HepG2 (cell line): ENCODE measurements at regions not wholly inside any gene's neighbourhood (a gene's known extent, or its start where the extent isn't known, plus 50 kb on each side); places are given as distances from the start of the nearest gene placed in this dataset.

Source experiments
- ATAC-seq: fragments of 200-7000 bp; cut with Tn5 transposase; 3 replicates; pipeline ENCODE4 v1.9.1; 2020; ENCODE audit warnings: mild to moderate bottlenecking, moderate library complexity
- BruUV-seq: library from RNA; stranded (reverse); fragments of 400-500 nt; replicated peaks from 2 replicates; lab custom pipeline; 2021; lab: Mats Ljungman, UMichigan
- CTCF ChIA-PET: fragments of 300-600 bp; formaldehyde crosslinking; extraction: SDS; loops from one replicate; lab custom pipeline; 2021; ENCODE audit warnings: low total read pairs, inconsistent platforms, low intra/inter-chr PET ratio; lab: Yijun Ruan, JAX
- POLR2A ChIA-PET: fragments of 350-600 bp; sonication (Branson Sonifier 250); formaldehyde crosslinking; loops from one replicate; lab custom pipeline; 2020; ENCODE audit warnings: antibody characterized with exemption, inconsistent platforms; lab: Yijun Ruan, JAX
- DNase-seq: peaks from one replicate; pipeline ENCODE4 v3.0.0-alpha.2; 2015; ENCODE audit warnings: low spot score
- FAIRE-seq: peaks from 3 replicates; lab custom pipeline; 2011; peaks lifted over from hg19 to GRCh38; lab: Jason Lieb, UNC
- H2AFZ ChIP-seq: one replicate; pipeline ENCODE4 v1.6.1; 2011; ENCODE audit warnings: low read length, inconsistent platforms
- H3K27ac ChIP-seq: fragments of 300-600 bp; 3 replicates; pipeline ENCODE4 v1.8.0; 2011; ENCODE audit warnings: mixed run types, mild to moderate bottlenecking, mixed read lengths, low read length, inconsistent platforms; ENCODE audit not compliant: insufficient read depth; ENCODE audit errors: extremely low read length
- H3K27me3 ChIP-seq, 2 experiments: fragments of 200-600 bp in 1 of 2; 2 replicates in 1 of 2; 3 replicates in 1 of 2; pipeline versions ENCODE4 v1.6.0 to v1.8.0; 2011; ENCODE audit warnings: low read length in 2 of 2, mild to moderate bottlenecking in 2 of 2, moderate library complexity in 2 of 2, inconsistent platforms in 1 of 2; ENCODE audit not compliant: insufficient read depth in 2 of 2, control insufficient read depth in 1 of 2
- H3K36me3 ChIP-seq, 2 experiments: fragments of 200-600 bp in 1 of 2; replicated peaks in 1 of 2; 2 replicates in 1 of 2; 3 replicates in 1 of 2; pipeline versions ENCODE4 v1.5.1 to v1.8.0; 2011; ENCODE audit warnings: low read length in 2 of 2, inconsistent platforms in 1 of 2; ENCODE audit not compliant: insufficient read depth in 2 of 2, control insufficient read depth in 1 of 2
- H3K4me1 ChIP-seq: 2 replicates; pipeline ENCODE4 v1.5.1; 2012; ENCODE audit warnings: low read length, inconsistent platforms; ENCODE audit not compliant: insufficient read depth
- H3K4me2 ChIP-seq: 2 replicates; pipeline ENCODE4 v1.6.0; 2011; ENCODE audit warnings: low read depth, low read length, inconsistent platforms
- H3K4me3 ChIP-seq, 3 experiments: fragments of 200-600 bp in 1 of 3; sonication (generic), shearing (Covaris generic) in 1 of 3; replicated peaks in 1 of 3; 2 replicates each; pipeline ENCODE4 v1.5.1; 2011 to 2016; ENCODE audit warnings: low read length in 3 of 3, inconsistent platforms in 2 of 3, low read depth in 2 of 3, mild to moderate bottlenecking in 2 of 3, control low read depth in 1 of 3, mixed read lengths in 1 of 3; ENCODE audit not compliant: insufficient read depth in 1 of 3
- H3K79me2 ChIP-seq: one replicate; pipeline ENCODE4 v1.6.1; 2011; ENCODE audit warnings: low read length, inconsistent platforms; ENCODE audit not compliant: insufficient read depth
- H3K9ac ChIP-seq: 2 replicates; pipeline ENCODE4 v1.6.0; 2011; ENCODE audit warnings: mild to moderate bottlenecking, low read depth, low read length, inconsistent platforms; ENCODE audit not compliant: insufficient read depth
- H3K9me3 ChIP-seq: 2 replicates; pipeline ENCODE4 v1.5.1; 2012; ENCODE audit warnings: mild to moderate bottlenecking, low read length
- H4K20me1 ChIP-seq: 2 replicates; pipeline ENCODE4 v1.6.0; 2011; ENCODE audit warnings: inconsistent platforms, mild to moderate bottlenecking, low read length, moderate library complexity; ENCODE audit not compliant: insufficient read depth
- KDM5B ChIP-seq: sonication (generic); formaldehyde crosslinking; IDR thresholded peaks from 2 replicates; pipeline ENCODE4 v1.4.0; 2020; ENCODE audit warnings: missing genetic modification reagents, mild to moderate bottlenecking, borderline replicate concordance
- LCORL ChIP-seq, 2 experiments: fragments of 450-650 bp in 1 of 2; sonication (generic) in 1 of 2; formaldehyde crosslinking in 1 of 2; IDR thresholded peaks; 2 replicates each; pipeline versions ENCODE4 v1.5.0 to v1.6.1; 2017 to 2020; ENCODE audit warnings: antibody characterized with exemption in 1 of 2, missing genetic modification reagents in 1 of 2
- NBN ChIP-seq: fragments of 450-650 bp; conservative IDR thresholded peaks from 2 replicates; pipeline ENCODE4 v1.6.1; 2017
- NFE2L2 ChIP-seq: fragments of 150-350 bp; IDR thresholded peaks from 2 replicates; pipeline ENCODE4 v1.6.1; 2014; ENCODE audit warnings: low read length
- TGIF2 ChIP-seq: IDR thresholded peaks from 2 replicates; pipeline ENCODE4 v1.6.1; 2016; ENCODE audit warnings: control low read depth, missing compliant biosample characterization
- ZFYVE20 ChIP-seq: sonication (generic); formaldehyde crosslinking; IDR thresholded peaks from 2 replicates; pipeline ENCODE4 v1.8.0; 2023; ENCODE audit warnings: low read depth, mild to moderate bottlenecking, moderate library complexity, missing genetic modification reagents, borderline replicate concordance
- ZNF12 ChIP-seq: sonication (generic); formaldehyde crosslinking; IDR thresholded peaks from 2 replicates; pipeline ENCODE4 v1.5.0; 2020; ENCODE audit warnings: missing genetic modification reagents
- ZNF121 ChIP-seq: sonication (generic); formaldehyde crosslinking; IDR thresholded peaks from 2 replicates; pipeline ENCODE4 v1.5.0; 2020; ENCODE audit warnings: mild to moderate bottlenecking, missing genetic modification reagents
- ZNF160 ChIP-seq: sonication (generic); formaldehyde crosslinking; IDR thresholded peaks from 2 replicates; pipeline ENCODE4 v1.8.0; 2022; ENCODE audit warnings: mild to moderate bottlenecking, inconsistent platforms, missing genetic modification reagents
- ZNF350 ChIP-seq: sonication (generic); formaldehyde crosslinking; IDR thresholded peaks from 2 replicates; pipeline ENCODE4 v1.4.0; 2020; ENCODE audit warnings: mild to moderate bottlenecking, low read depth, missing genetic modification reagents, borderline replicate concordance
- ZNF563 ChIP-seq: sonication (generic); formaldehyde crosslinking; IDR thresholded peaks from 2 replicates; pipeline ENCODE4 v1.8.0; 2022; ENCODE audit warnings: mild to moderate bottlenecking, moderate library complexity, missing genetic modification reagents
- WGBS: methylation state at CpG from one replicate; pipeline ENCODE4 v1.1.6; 2017; ENCODE audit warnings: low lambda C conversion rate; 5-methylcytosine and 5-hydroxymethylcytosine counted together
- in situ Hi-C: cut with HindIII; loops from 2 replicates; pipeline ENCODE4 v1.10.0; 2017; ENCODE audit warnings: low pct_unique_long_range_greater_than_20kb; ENCODE audit not compliant: extremely low pct_ligation_motif_present
- intact Hi-C: fragments of 100-400 bp; cut with micrococcal nuclease; formaldehyde crosslinking; loops from one replicate; pipeline ENCODE4 v1.10.0; 2022; ENCODE audit not compliant: unreplicated experiment
- TF ChIP-seq, protein P1 (sequence below): sonication (generic); formaldehyde crosslinking; IDR thresholded peaks from 2 replicates; pipeline ENCODE4 v1.4.0; 2020; ENCODE audit warnings: missing genetic modification reagents
- TF ChIP-seq, protein P2 (sequence below): sonication (generic); formaldehyde crosslinking; IDR thresholded peaks from 2 replicates; pipeline ENCODE4 v1.4.0; 2020; ENCODE audit warnings: missing genetic modification reagents

DNA sequence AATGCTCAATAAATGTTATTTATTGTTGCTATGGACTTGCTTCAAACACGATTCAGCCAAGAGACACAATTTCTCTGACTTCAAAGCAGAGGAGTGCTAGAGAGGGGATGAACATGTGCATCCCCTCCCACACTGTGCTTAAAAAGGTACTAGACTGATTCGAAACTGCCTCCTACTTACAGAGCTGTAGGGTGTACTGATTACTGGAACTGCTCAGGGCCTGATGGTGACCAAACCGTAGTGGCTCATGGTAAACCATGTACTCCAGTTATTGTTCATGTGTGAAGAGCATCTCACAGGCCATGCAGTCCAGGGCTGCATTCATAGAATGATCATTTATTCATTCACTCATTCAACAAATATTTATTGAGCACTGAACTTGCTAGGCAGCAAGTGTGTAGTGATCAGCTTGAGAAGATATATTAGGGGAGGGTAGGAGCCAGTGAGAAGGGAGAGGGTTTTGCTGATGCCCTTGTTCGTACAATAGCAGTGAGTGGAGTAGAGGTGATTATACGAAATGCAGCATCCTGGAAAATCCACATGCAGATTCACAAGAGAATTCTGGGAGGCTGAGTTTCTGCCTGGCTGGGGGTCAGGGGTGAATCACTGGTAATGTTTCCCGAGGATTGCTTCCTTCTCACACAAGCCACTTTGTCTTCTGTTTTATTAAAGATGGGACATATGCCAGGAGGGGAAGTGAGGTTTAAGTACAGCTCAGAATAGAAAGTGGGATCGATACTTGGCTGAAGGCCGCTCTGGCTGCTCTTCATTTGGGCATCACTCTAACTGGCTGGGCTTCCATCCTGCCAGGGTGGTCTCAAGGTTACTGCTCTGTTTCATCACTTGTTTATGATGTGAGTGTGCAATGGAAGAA is 245.4 kb downstream of the RAD51AP2 start (continued):
- TF ChIP-seq, protein P1, sequence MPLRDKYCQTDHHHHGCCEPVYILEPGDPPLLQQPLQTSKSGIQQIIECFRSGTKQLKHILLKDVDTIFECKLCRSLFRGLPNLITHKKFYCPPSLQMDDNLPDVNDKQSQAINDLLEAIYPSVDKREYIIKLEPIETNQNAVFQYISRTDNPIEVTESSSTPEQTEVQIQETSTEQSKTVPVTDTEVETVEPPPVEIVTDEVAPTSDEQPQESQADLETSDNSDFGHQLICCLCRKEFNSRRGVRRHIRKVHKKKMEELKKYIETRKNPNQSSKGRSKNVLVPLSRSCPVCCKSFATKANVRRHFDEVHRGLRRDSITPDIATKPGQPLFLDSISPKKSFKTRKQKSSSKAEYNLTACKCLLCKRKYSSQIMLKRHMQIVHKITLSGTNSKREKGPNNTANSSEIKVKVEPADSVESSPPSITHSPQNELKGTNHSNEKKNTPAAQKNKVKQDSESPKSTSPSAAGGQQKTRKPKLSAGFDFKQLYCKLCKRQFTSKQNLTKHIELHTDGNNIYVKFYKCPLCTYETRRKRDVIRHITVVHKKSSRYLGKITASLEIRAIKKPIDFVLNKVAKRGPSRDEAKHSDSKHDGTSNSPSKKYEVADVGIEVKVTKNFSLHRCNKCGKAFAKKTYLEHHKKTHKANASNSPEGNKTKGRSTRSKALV (CRISPR knock-in tag): no peak
- TF ChIP-seq ZNF160 (CRISPR knock-in tag) (no peak), ZNF121 (CRISPR knock-in tag) (no peak), NFE2L2 (no peak), ZNF563 (CRISPR knock-in tag) (no peak), KDM5B (CRISPR knock-in tag) (no peak), NBN (no peak), ZNF12 (CRISPR knock-in tag) (no peak), TGIF2 (no peak), ZNF350 (no peak)
- TF ChIP-seq, protein P2, sequence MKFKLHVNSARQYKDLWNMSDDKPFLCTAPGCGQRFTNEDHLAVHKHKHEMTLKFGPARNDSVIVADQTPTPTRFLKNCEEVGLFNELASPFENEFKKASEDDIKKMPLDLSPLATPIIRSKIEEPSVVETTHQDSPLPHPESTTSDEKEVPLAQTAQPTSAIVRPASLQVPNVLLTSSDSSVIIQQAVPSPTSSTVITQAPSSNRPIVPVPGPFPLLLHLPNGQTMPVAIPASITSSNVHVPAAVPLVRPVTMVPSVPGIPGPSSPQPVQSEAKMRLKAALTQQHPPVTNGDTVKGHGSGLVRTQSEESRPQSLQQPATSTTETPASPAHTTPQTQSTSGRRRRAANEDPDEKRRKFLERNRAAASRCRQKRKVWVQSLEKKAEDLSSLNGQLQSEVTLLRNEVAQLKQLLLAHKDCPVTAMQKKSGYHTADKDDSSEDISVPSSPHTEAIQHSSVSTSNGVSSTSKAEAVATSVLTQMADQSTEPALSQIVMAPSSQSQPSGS (CRISPR knock-in tag): no peak

DNA sequence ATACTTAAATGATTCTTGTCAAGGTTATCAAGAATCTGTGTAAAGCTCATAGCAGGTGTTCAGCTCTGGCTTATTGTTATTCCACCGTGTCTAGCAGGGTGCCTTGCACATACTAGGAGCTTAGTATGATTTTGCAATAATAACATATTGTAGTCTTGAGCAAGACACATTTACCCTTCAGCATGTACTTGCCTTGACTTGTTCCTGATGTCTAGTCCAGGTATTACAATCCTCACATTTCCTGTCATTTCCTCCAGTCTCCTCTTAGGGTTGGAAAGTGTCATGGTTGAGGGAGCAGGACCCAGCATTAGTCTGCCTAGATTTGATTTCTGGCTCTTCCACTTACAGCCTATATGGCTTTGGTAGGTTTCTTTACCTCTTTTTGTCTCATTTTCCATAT is 246.1 kb downstream of the RAD51AP2 start:
- no peak for FAIRE-seq
- no peak for ATAC-seq
- H3K27me3 ChIP-seq: no peaks in the 10 kb centered on the region
- intact Hi-C loops (no loop called here), in situ Hi-C loops (no loop called here)
- H3K4me1 ChIP-seq: no peaks in the 10 kb centered on the region
- no peak for DNase-seq
- no peak overlapping the region for H3K27ac ChIP-seq
- no peak for TF ChIP-seq ZFYVE20
- TF ChIP-seq LCORL (IDR thresholded peaks at IDR 0.05): no peak
- no peak for TF ChIP-seq LCORL (CRISPR knock-in tag; IDR thresholded peaks at IDR 0.05)
- no peaks in the 10 kb centered on the region for H3K36me3 ChIP-seq
- H2AFZ ChIP-seq: no peak overlapping the region
- WGBS: 6% methylated on average over 1 of the region's 1 CpG
- H3K9ac ChIP-seq: no peak overlapping the region
- CTCF ChIA-PET: no interaction called here
- no peaks in the 10 kb centered on the region for H3K9me3 ChIP-seq
- H3K4me2 ChIP-seq: no peak overlapping the region
- no peaks in the 10 kb centered on the region for H4K20me1 ChIP-seq
- no peaks in the 10 kb centered on the region for H3K79me2 ChIP-seq
- H3K4me3 ChIP-seq: no peak overlapping the region
- BruUV-seq: no TSS peak
- POLR2A ChIA-PET: no interaction called here
